H9 (cell line): ENCODE measurements at regions not wholly inside any gene's neighbourhood (a gene's known extent, or its start where the extent isn't known, plus 50 kb on each side); places are given as distances from the start of the nearest gene placed in this dataset.

ENCODE experiments used
- DNase-seq: peaks from one replicate; pipeline ENCODE4 v3.0.0-alpha.2; 2017
- H2AFZ ChIP-seq: one replicate; pipeline ENCODE4 v1.6.1; 2013; ENCODE audit warnings: mild to moderate bottlenecking, low read length, control low read depth, moderate library complexity
- H2AK5ac ChIP-seq: 2 replicates; pipeline ENCODE4 v1.6.1; 2013; ENCODE audit warnings: low read length, control low read depth, mixed read lengths; ENCODE audit not compliant: insufficient read length
- H2BK120ac ChIP-seq: one replicate; pipeline ENCODE4 v1.6.1; 2013; ENCODE audit warnings: low read depth, mild to moderate bottlenecking, low read length, control low read depth, inconsistent platforms; ENCODE audit not compliant: poor library complexity, severe bottlenecking
- H2BK12ac ChIP-seq: 2 replicates; pipeline ENCODE4 v1.6.1; 2013; ENCODE audit warnings: low read length, control low read depth, mixed read lengths, low read depth; ENCODE audit not compliant: insufficient read length
- H2BK15ac ChIP-seq: 2 replicates; pipeline ENCODE4 v1.6.1; 2013; ENCODE audit warnings: low read depth, low read length, control low read depth
- H2BK20ac ChIP-seq: one replicate; pipeline ENCODE4 v1.6.1; 2013; ENCODE audit warnings: low read depth, mild to moderate bottlenecking, low read length, control low read depth, inconsistent platforms; ENCODE audit not compliant: poor library complexity, severe bottlenecking
- H2BK5ac ChIP-seq: 2 replicates; pipeline ENCODE4 v1.6.1; 2013; ENCODE audit warnings: low read length, control low read depth, mixed read lengths; ENCODE audit not compliant: insufficient read length
- H3K14ac ChIP-seq: 2 replicates; pipeline ENCODE4 v1.6.1; 2013; ENCODE audit warnings: low read length, control low read depth; ENCODE audit not compliant: insufficient read depth
- H3K18ac ChIP-seq: 2 replicates; pipeline ENCODE4 v1.6.1; 2013; ENCODE audit warnings: low read depth, mild to moderate bottlenecking, mixed read lengths, low read length, control low read depth; ENCODE audit not compliant: insufficient read length
- H3K23ac ChIP-seq: 2 replicates; pipeline ENCODE4 v1.6.1; 2013; ENCODE audit warnings: low read length, control low read depth, mixed read lengths, low read depth; ENCODE audit not compliant: insufficient read length
- H3K23me2 ChIP-seq: 2 replicates; pipeline ENCODE4 v1.6.1; 2013; ENCODE audit warnings: low read depth, mild to moderate bottlenecking, mixed read lengths, low read length, control low read depth; ENCODE audit not compliant: insufficient read length, poor library complexity, severe bottlenecking
- H3K27ac ChIP-seq: 2 replicates; pipeline ENCODE4 v1.5.1; 2013; ENCODE audit warnings: low read length, control low read depth, mixed read lengths, low read depth; ENCODE audit not compliant: insufficient read length
- H3K27me3 ChIP-seq: 2 replicates; pipeline ENCODE4 v1.6.1; 2013; ENCODE audit warnings: low read length, control low read depth, inconsistent platforms; ENCODE audit not compliant: insufficient read depth
- H3K4ac ChIP-seq: 2 replicates; pipeline ENCODE4 v1.6.1; 2013; ENCODE audit warnings: low read depth, mild to moderate bottlenecking, control low read depth, inconsistent platforms, low read length, moderate library complexity
- H3K4me1 ChIP-seq: 2 replicates; pipeline ENCODE4 v1.6.1; 2013; ENCODE audit warnings: low read length, control low read depth, inconsistent platforms; ENCODE audit not compliant: insufficient read depth
- H3K4me2 ChIP-seq: 2 replicates; pipeline ENCODE4 v1.6.1; 2013; ENCODE audit warnings: low read length, control low read depth, mixed read lengths; ENCODE audit not compliant: insufficient read length, insufficient read depth
- H3K56ac ChIP-seq: 2 replicates; pipeline ENCODE4 v1.6.1; 2013; ENCODE audit warnings: low read depth, mild to moderate bottlenecking, mixed read lengths, low read length, control low read depth; ENCODE audit not compliant: insufficient read length
- H3K79me1 ChIP-seq: 2 replicates; pipeline ENCODE4 v1.6.1; 2013; ENCODE audit warnings: low read depth, mild to moderate bottlenecking, moderate library complexity, low read length, control low read depth, inconsistent platforms; ENCODE audit not compliant: insufficient read depth, poor library complexity, severe bottlenecking
- H3K79me2 ChIP-seq: 2 replicates; pipeline ENCODE4 v1.6.1; 2013; ENCODE audit warnings: low read length, control low read depth, inconsistent platforms; ENCODE audit not compliant: insufficient read depth
- H3K9ac ChIP-seq: 2 replicates; pipeline ENCODE4 v1.6.1; 2013; ENCODE audit warnings: low read length, control low read depth, mixed read lengths; ENCODE audit not compliant: insufficient read length; ENCODE audit errors: extremely low read depth
- H3K9me3 ChIP-seq: one replicate; pipeline ENCODE4 v1.6.1; 2013; ENCODE audit warnings: low read depth, low read length, inconsistent platforms; ENCODE audit not compliant: control insufficient read depth
- H3T11ph ChIP-seq: one replicate; pipeline ENCODE4 v1.6.1; 2013; ENCODE audit warnings: mild to moderate bottlenecking, low read length, control low read depth, inconsistent platforms
- H4K20me1 ChIP-seq: one replicate; pipeline ENCODE4 v1.6.1; 2013; ENCODE audit not compliant: control insufficient read depth, insufficient read length, insufficient read depth
- H4K5ac ChIP-seq: 2 replicates; pipeline ENCODE4 v1.6.1; 2013; ENCODE audit warnings: low read depth, mild to moderate bottlenecking, mixed read lengths, low read length, control low read depth; ENCODE audit not compliant: insufficient read length
- H4K8ac ChIP-seq: replicated peaks from 2 replicates; pipeline ENCODE4 v1.6.1; 2013; ENCODE audit warnings: low read length, control low read depth, mixed read lengths, low read depth; ENCODE audit not compliant: insufficient read length
- H4K91ac ChIP-seq: 2 replicates; pipeline ENCODE4 v1.6.1; 2013; ENCODE audit warnings: low read depth, mild to moderate bottlenecking, moderate library complexity, mixed read lengths, low read length, control low read depth; ENCODE audit not compliant: insufficient read length
- H3K27ac Mint-ChIP-seq, 3 experiments: 2 replicates in 2 of 3; 3 replicates in 1 of 3; pipeline ENCODE4 v1.8.0; 2020 to 2021; ENCODE audit warnings: mixed read lengths in 3 of 3, mild to moderate bottlenecking in 1 of 3, moderate library complexity in 1 of 3
- H3K27me3 Mint-ChIP-seq: 2 replicates; pipeline ENCODE4 v1.8.0; 2021; ENCODE audit warnings: low read depth, mild to moderate bottlenecking, moderate library complexity, mixed read lengths
- H3K36me3 Mint-ChIP-seq, 3 experiments: 2 replicates in 2 of 3; 3 replicates in 1 of 3; pipeline ENCODE4 v1.8.0; 2020 to 2021; ENCODE audit warnings: low read depth in 3 of 3, mixed read lengths in 3 of 3; ENCODE audit not compliant: insufficient read depth in 1 of 3
- H3K4me1 Mint-ChIP-seq, 2 experiments: 2 replicates each; pipeline ENCODE4 v1.8.0; 2020; ENCODE audit warnings: mixed read lengths in 2 of 2
- H3K4me3 Mint-ChIP-seq, 2 experiments: 2 replicates in 1 of 2; 3 replicates in 1 of 2; pipeline ENCODE4 v1.8.0; 2020 to 2021; ENCODE audit warnings: mild to moderate bottlenecking in 2 of 2, mixed read lengths in 2 of 2, moderate library complexity in 1 of 2
- H3K9me3 Mint-ChIP-seq, 2 experiments: 2 replicates in 1 of 2; 3 replicates in 1 of 2; pipeline ENCODE4 v1.8.0; 2020; ENCODE audit warnings: mild to moderate bottlenecking in 2 of 2, mixed read lengths in 2 of 2, moderate library complexity in 1 of 2
- WGBS: extraction: QIAGEN DNeasy Blood & Tissue Kit; methylation state at CpG from one replicate; pipeline ENCODE4 v1.1.7; 2013; ENCODE audit warnings: missing lambda C conversion rate, low lambda C conversion rate, mixed read lengths; ENCODE audit not compliant: insufficient read length; ENCODE audit errors: extremely low coverage; 5-methylcytosine and 5-hydroxymethylcytosine counted together
- TF ChIP-seq, protein P1 (sequence below): fragments of 200-600 bp; sonication (generic); conservative IDR thresholded peaks from 3 replicates; pipeline ENCODE4 v1.8.0; 2021; ENCODE audit warnings: antibody characterized with exemption, mild to moderate bottlenecking

DNA sequence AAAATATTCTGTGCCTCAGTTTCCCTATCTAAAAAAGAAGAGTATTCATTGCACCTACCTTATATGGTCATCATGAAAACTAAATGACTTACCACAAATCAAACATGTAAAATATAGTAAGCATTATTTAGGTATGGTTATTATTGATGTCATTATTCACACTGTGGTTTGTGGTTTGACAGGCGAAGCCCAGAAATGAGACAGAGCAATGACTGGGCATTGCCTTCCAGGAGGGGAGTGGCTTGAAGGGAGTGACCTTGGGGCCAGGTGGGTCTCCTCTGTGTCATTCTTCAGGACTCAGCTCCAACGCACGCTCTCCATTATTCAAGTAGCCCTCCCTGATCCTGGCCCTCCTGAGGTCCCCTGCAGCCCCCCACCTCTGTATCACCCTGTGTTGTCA is 133.7 kb downstream of the DMRTA2 start:
- H3K56ac ChIP-seq: no peak overlapping the region
- H3K4me3 Mint-ChIP-seq: no peak overlapping the region

More for the DNA sequence above, 133.7 kb downstream of the DMRTA2 start:
- TF ChIP-seq, protein P1, sequence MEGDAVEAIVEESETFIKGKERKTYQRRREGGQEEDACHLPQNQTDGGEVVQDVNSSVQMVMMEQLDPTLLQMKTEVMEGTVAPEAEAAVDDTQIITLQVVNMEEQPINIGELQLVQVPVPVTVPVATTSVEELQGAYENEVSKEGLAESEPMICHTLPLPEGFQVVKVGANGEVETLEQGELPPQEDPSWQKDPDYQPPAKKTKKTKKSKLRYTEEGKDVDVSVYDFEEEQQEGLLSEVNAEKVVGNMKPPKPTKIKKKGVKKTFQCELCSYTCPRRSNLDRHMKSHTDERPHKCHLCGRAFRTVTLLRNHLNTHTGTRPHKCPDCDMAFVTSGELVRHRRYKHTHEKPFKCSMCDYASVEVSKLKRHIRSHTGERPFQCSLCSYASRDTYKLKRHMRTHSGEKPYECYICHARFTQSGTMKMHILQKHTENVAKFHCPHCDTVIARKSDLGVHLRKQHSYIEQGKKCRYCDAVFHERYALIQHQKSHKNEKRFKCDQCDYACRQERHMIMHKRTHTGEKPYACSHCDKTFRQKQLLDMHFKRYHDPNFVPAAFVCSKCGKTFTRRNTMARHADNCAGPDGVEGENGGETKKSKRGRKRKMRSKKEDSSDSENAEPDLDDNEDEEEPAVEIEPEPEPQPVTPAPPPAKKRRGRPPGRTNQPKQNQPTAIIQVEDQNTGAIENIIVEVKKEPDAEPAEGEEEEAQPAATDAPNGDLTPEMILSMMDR: no peak
- no peak overlapping the region for H2BK20ac ChIP-seq
- H2BK5ac ChIP-seq: no peak overlapping the region
- H3K14ac ChIP-seq: no peak overlapping the region
- H3K27ac ChIP-seq: no peak overlapping the region
- H3K23me2 ChIP-seq: no peaks in the 10 kb centered on the region
- H3K4me1 Mint-ChIP-seq: no peaks in the 10 kb centered on the region
- no peaks in the 10 kb centered on the region for H3K79me2 ChIP-seq
- no peaks in the 10 kb centered on the region for H3K27me3 ChIP-seq
- no peaks in the 10 kb centered on the region for H3K79me1 ChIP-seq
- no peak overlapping the region for H4K5ac ChIP-seq
- no peak overlapping the region for H4K91ac ChIP-seq
- no peak overlapping the region for H2BK15ac ChIP-seq
- H3K9ac ChIP-seq: no peak overlapping the region
- H3T11ph ChIP-seq: no peak overlapping the region
- no peak overlapping the region for H2AFZ ChIP-seq
- H3K4me1 ChIP-seq: no peaks in the 10 kb centered on the region
- no peak overlapping the region for H2BK12ac ChIP-seq
- H3K27me3 Mint-ChIP-seq: no peaks in the 10 kb centered on the region; the same call in 1 of the 2 replicates
- no peaks in the 10 kb centered on the region for H3K9me3 ChIP-seq
- WGBS: no CpG with 5 or more reads among the region's 3 CpGs
- peaks cover 0 to 87% of the 10 kb centered on the region in 2 experiments; a peak in 3 of 5 replicates for H3K9me3 Mint-ChIP-seq
- no peak overlapping the region for H3K18ac ChIP-seq
- H3K4me2 ChIP-seq: no peak overlapping the region
- no peaks in the 10 kb centered on the region for H4K20me1 ChIP-seq
- H2BK120ac ChIP-seq: no peak overlapping the region
- H3K23ac ChIP-seq: no peak overlapping the region
- DNase-seq: no peak
- no peak overlapping the region for H3K4ac ChIP-seq
- H3K36me3 Mint-ChIP-seq: peaks cover 0 to 26% (median 0%) of the 10 kb centered on the region in 3 experiments; a peak in 2 of 7 replicates
- H2AK5ac ChIP-seq: no peak overlapping the region
- H3K27ac Mint-ChIP-seq: no peak overlapping the region; a peak in 1 of 7 replicates
- no peak overlapping the region for H4K8ac ChIP-seq
